ENCODE measurements at regions not wholly inside any gene's neighbourhood (a gene's known extent, or its start where the extent isn't known, plus 50 kb on each side); places are given as distances from the start of the nearest gene placed in this dataset.
"Not testable (repeated sequence)": the region's sequence is repeated elsewhere in the genome, so short reads cannot be mapped to it uniquely, and the experiment has no call there.

DNA sequence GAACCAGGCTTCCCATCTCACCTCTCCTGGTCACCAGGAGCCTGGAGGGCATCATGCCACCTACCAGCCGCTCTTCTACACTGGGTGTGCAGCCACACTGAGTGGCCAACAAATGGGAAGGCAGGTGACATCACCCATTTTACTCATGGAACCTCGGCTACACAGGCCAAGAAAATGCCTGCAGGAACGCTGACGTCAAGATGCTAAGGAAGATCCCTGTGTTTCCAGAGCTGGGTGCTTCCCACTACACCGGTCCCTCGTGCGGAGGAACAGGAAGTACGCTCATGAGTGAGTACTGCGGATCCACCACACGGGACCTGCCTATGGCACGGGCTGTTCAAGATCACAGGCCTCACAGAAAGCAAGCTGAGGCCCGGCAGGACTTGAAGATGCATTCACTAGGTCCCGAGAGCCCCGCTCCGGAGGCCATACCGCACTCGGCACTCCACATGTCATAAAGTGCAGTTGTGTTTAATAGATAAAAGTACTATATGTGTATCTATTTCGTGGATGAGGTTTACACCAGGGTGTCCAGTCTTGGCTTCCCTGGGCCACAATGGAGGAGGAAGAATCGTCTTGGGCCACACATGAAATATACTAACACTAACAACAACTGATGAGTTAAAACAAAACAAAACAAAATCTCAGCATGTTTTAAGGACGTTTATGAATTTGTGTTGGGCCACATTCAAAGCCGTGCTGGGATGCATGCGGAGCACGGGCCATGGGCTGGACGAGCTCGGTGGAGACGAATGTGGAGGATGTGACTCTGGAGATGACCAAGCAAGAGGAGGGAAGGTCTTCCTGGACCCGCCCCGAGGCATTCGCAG, 257.9 kb downstream of the THBS2 start:
- Histone ChIP-seq H3K4me1 (ENCODE audit: control insufficient read depth in 2 of 2, insufficient read depth in 2 of 2, low read length in 2 of 2) (no peaks in the 10 kb centered on the region), H3K27me3 (ENCODE audit: control insufficient read depth in 2 of 2, insufficient read depth in 2 of 2, low read length in 2 of 2) (no peaks in the 10 kb centered on the region), H3K36me3 (ENCODE audit: control insufficient read depth in 2 of 2, insufficient read depth in 2 of 2, low read length in 2 of 2) (no peaks in the 10 kb centered on the region), H3K27ac (ENCODE audit: low read depth in 2 of 2, low read length in 2 of 2) (no peak overlapping the region), H3K9me3 (ENCODE audit: control insufficient read depth in 2 of 2, low read length in 2 of 2) (no peaks in the 10 kb centered on the region), H3K4me3 (ENCODE audit: low read length in 2 of 2) (no peak overlapping the region), H3K9ac (ENCODE audit: low read depth in 1 of 2, low read length in 2 of 2) (no peak overlapping the region)

- Histone ChIP-seq H3K4me1 (ENCODE audit: control insufficient read depth in 2 of 2, insufficient read depth in 2 of 2, low read length in 2 of 2) (no peaks in the 10 kb centered on the region), H3K36me3 (ENCODE audit: control insufficient read depth in 2 of 2, insufficient read depth in 2 of 2, low read length in 2 of 2) (no peaks in the 10 kb centered on the region), H3K27ac (ENCODE audit: low read depth in 2 of 2, low read length in 2 of 2) (no peak overlapping the region), H3K9me3 (ENCODE audit: control insufficient read depth in 2 of 2, low read length in 2 of 2) (no peaks in the 10 kb centered on the region), H3K27me3 (ENCODE audit: control insufficient read depth in 2 of 2, insufficient read depth in 2 of 2, low read length in 2 of 2) (no peaks in the 10 kb centered on the region), H3K9ac (ENCODE audit: low read depth in 1 of 2, low read length in 2 of 2) (no peak overlapping the region), H3K4me3 (ENCODE audit: low read length in 2 of 2) (no peak overlapping the region)
These were observed 258.7 kb downstream of the THBS2 start for GRCh38 chr6:168994956-168995355.

GRCh38 chr6:168992446-168993144, 261.1 kb downstream of the THBS2 start:
- Histone ChIP-seq H3K27ac (ENCODE audit: low read depth in 2 of 2, low read length in 2 of 2) (no peak overlapping the region), H3K27me3 (ENCODE audit: control insufficient read depth in 2 of 2, insufficient read depth in 2 of 2, low read length in 2 of 2) (no peaks in the 10 kb centered on the region), H3K4me1 (ENCODE audit: control insufficient read depth in 2 of 2, insufficient read depth in 2 of 2, low read length in 2 of 2) (no peaks in the 10 kb centered on the region), H3K9me3 (ENCODE audit: control insufficient read depth in 2 of 2, low read length in 2 of 2) (no peaks in the 10 kb centered on the region), H3K36me3 (ENCODE audit: control insufficient read depth in 2 of 2, insufficient read depth in 2 of 2, low read length in 2 of 2) (no peaks in the 10 kb centered on the region), H3K9ac (ENCODE audit: low read depth in 1 of 2, low read length in 2 of 2) (no peak overlapping the region), H3K4me3 (ENCODE audit: low read length in 2 of 2) (no peak overlapping the region)

DNA sequence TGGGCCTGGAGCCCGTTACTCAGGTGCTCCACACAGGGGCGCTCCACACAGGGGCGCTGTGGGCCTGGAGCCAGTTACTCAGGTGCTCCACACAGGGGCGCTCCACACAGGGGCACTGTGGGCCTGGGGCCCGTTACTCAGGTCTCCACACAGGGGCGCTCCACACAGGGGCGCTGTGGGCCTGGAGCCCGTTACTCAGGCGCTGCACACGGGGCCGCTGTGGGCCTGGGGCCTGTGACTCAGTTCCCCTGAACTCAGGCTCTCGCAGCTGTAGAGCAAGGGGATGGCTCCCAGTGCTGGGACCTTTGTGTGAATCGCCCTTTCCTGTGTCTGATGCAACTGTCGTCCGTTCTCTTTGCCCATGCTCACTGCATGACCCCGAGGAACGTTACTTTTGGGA, 262.0 kb downstream of the THBS2 start:
- not testable (repeated sequence) for H3K36me3 ChIP-seq (ENCODE audit: control insufficient read depth in 2 of 2, insufficient read depth in 2 of 2, low read length in 2 of 2); H3K27ac ChIP-seq (ENCODE audit: low read depth in 2 of 2, low read length in 2 of 2)

DNA sequence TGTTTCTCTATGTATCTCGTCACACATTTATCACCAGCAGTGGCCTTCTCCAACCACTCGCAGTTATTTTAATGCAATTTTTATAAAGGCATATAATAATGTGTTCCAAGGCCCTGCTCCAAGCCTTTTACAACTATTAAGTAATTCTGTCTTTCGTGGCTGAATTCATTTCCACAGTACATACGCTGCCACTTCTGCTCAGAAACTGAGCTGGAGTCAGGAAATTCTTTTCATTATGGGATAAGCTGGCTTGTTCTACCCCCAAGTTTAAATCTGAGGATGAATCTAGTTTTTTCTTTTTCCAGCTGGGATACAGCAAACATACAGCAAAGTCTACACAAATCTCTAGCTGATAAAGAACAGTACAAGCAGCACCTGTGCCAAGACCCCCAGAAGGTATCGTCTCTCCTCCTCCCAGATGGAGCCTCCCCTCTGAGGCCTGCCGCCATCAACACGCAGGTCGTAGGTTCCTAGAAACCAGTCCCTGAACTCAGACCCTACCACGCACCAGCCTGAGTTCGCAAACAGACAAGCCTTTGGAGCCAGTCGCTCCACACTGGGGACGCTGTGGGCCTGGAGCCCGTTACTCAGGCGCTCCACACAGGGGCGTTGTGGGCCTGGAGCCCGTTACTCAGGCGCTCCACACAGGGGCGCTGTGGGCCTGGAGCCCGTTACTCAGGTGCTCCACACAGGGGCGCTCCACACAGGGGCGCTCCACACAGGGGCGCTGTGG, 263.5 kb downstream of the THBS2 start:
- Histone ChIP-seq H3K27ac (ENCODE audit: low read depth in 2 of 2, low read length in 2 of 2) (no peak overlapping the region), H3K4me3 (ENCODE audit: low read length in 2 of 2) (no peak overlapping the region), H3K9ac (ENCODE audit: low read depth in 1 of 2, low read length in 2 of 2) (no peak overlapping the region), H3K27me3 (ENCODE audit: control insufficient read depth in 2 of 2, insufficient read depth in 2 of 2, low read length in 2 of 2) (no peaks in the 10 kb centered on the region), H3K4me1 (ENCODE audit: control insufficient read depth in 2 of 2, insufficient read depth in 2 of 2, low read length in 2 of 2) (no peaks in the 10 kb centered on the region), H3K9me3 (ENCODE audit: control insufficient read depth in 2 of 2, low read length in 2 of 2) (no peaks in the 10 kb centered on the region), H3K36me3 (ENCODE audit: control insufficient read depth in 2 of 2, insufficient read depth in 2 of 2, low read length in 2 of 2) (no peaks in the 10 kb centered on the region)

More for the DNA sequence above, 262.0 kb downstream of the THBS2 start:
- H3K27me3 ChIP-seq (ENCODE audit: control insufficient read depth in 2 of 2, insufficient read depth in 2 of 2, low read length in 2 of 2); H3K4me3 ChIP-seq (ENCODE audit: low read length in 2 of 2); H3K9me3 ChIP-seq (ENCODE audit: control insufficient read depth in 2 of 2, low read length in 2 of 2); H3K9ac ChIP-seq (ENCODE audit: low read depth in 1 of 2, low read length in 2 of 2); H3K4me1 ChIP-seq (ENCODE audit: control insufficient read depth in 2 of 2, insufficient read depth in 2 of 2, low read length in 2 of 2): not testable (repeated sequence)

DNA sequence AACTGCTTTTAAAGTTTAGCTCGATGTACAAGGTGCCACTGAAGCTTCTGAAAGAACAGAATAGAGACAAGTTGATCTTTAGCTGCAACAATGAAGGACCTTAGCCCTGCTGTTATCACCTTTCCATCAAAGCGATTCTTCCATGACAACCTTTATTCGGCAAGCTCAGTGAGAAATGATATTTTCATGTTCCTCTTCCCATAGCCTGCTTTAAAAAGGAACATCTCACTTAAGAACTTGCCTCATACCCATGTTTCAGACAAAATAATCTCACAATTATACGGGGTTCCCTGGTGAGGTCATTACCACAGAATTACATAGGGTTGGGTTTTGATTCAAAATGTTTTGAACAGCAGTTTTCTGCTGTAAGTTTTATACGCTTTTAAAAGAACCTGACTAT, 264.2 kb downstream of the THBS2 start:
- Histone ChIP-seq H3K9me3 (ENCODE audit: control insufficient read depth in 2 of 2, low read length in 2 of 2) (no peaks in the 10 kb centered on the region), H3K9ac (ENCODE audit: low read depth in 1 of 2, low read length in 2 of 2) (no peak overlapping the region), H3K27me3 (ENCODE audit: control insufficient read depth in 2 of 2, insufficient read depth in 2 of 2, low read length in 2 of 2) (no peaks in the 10 kb centered on the region), H3K27ac (ENCODE audit: low read depth in 2 of 2, low read length in 2 of 2) (no peak overlapping the region), H3K36me3 (ENCODE audit: control insufficient read depth in 2 of 2, insufficient read depth in 2 of 2, low read length in 2 of 2) (no peaks in the 10 kb centered on the region), H3K4me1 (ENCODE audit: control insufficient read depth in 2 of 2, insufficient read depth in 2 of 2, low read length in 2 of 2) (no peaks in the 10 kb centered on the region), H3K4me3 (ENCODE audit: low read length in 2 of 2) (no peak overlapping the region)

- Histone ChIP-seq H3K27me3 (ENCODE audit: control insufficient read depth in 2 of 2, insufficient read depth in 2 of 2, low read length in 2 of 2) (no peaks in the 10 kb centered on the region), H3K4me3 (ENCODE audit: low read length in 2 of 2) (no peak overlapping the region), H3K4me1 (ENCODE audit: control insufficient read depth in 2 of 2, insufficient read depth in 2 of 2, low read length in 2 of 2) (no peaks in the 10 kb centered on the region), H3K9me3 (ENCODE audit: control insufficient read depth in 2 of 2, low read length in 2 of 2) (no peaks in the 10 kb centered on the region), H3K9ac (ENCODE audit: low read depth in 1 of 2, low read length in 2 of 2) (no peak overlapping the region), H3K36me3 (ENCODE audit: control insufficient read depth in 2 of 2, insufficient read depth in 2 of 2, low read length in 2 of 2) (no peaks in the 10 kb centered on the region), H3K27ac (ENCODE audit: low read depth in 2 of 2, low read length in 2 of 2) (no peak overlapping the region)
These were observed 264.8 kb downstream of the THBS2 start for GRCh38 chr6:168988801-168989200.

DNA sequence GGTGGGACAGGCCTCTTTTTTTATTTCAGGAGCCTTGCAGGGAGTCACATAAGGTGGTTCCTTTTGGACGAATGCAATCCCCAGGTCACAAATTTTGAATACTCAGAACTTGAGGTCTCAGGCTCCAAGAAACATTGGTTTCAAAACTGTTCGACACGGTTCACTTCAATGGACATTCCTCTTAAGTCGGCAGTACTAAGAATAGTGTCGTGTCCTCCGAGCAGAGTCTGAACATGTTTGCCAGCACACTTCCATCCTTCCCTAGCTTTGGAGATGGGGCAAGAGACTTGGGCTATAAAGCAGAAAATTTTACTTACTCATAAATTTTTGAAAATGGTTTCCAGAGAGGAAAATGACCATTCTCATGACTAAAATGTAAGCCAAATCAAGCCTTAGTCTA, 265.4 kb downstream of the THBS2 start:
- Histone ChIP-seq H3K9ac (ENCODE audit: low read depth in 1 of 2, low read length in 2 of 2) (no peak overlapping the region), H3K27ac (ENCODE audit: low read depth in 2 of 2, low read length in 2 of 2) (no peak overlapping the region), H3K4me3 (ENCODE audit: low read length in 2 of 2) (no peak overlapping the region), H3K4me1 (ENCODE audit: control insufficient read depth in 2 of 2, insufficient read depth in 2 of 2, low read length in 2 of 2) (no peaks in the 10 kb centered on the region), H3K9me3 (ENCODE audit: control insufficient read depth in 2 of 2, low read length in 2 of 2) (no peaks in the 10 kb centered on the region), H3K36me3 (ENCODE audit: control insufficient read depth in 2 of 2, insufficient read depth in 2 of 2, low read length in 2 of 2) (no peaks in the 10 kb centered on the region), H3K27me3 (ENCODE audit: control insufficient read depth in 2 of 2, insufficient read depth in 2 of 2, low read length in 2 of 2) (no peaks in the 10 kb centered on the region)

DNA sequence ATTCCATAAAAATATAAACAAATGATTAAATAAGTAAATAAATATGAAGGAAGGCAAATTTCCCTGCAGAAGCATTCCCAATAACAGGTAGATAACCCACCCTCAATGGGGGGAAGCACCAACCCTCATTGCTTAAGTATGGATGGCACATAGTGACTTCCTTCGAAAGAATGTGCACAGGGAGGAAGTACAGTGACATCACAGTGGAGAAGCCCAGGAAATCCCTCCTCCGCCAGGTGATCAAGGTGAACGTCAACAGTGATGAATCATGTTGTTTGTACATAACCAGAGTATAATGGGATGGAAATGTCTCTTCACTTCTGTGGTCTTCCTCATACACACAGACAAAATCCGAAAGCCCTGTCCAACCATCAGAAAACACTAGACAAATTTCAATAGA, 267.9 kb downstream of the THBS2 start:
- H3K4me3 ChIP-seq (ENCODE audit: low read length in 2 of 2), result no peak overlapping the region
- no peak overlapping the region for H3K9ac ChIP-seq (ENCODE audit: low read depth in 1 of 2, low read length in 2 of 2)
- no peaks in the 10 kb centered on the region for H3K27me3 ChIP-seq (ENCODE audit: control insufficient read depth in 2 of 2, insufficient read depth in 2 of 2, low read length in 2 of 2)
- H3K36me3 ChIP-seq (ENCODE audit: control insufficient read depth in 2 of 2, insufficient read depth in 2 of 2, low read length in 2 of 2), result no peaks in the 10 kb centered on the region
- no peaks in the 10 kb centered on the region for H3K9me3 ChIP-seq (ENCODE audit: control insufficient read depth in 2 of 2, low read length in 2 of 2)
- no peaks in the 10 kb centered on the region for H3K4me1 ChIP-seq (ENCODE audit: control insufficient read depth in 2 of 2, insufficient read depth in 2 of 2, low read length in 2 of 2)
- no peak overlapping the region for H3K27ac ChIP-seq (ENCODE audit: low read depth in 2 of 2, low read length in 2 of 2)

DNA sequence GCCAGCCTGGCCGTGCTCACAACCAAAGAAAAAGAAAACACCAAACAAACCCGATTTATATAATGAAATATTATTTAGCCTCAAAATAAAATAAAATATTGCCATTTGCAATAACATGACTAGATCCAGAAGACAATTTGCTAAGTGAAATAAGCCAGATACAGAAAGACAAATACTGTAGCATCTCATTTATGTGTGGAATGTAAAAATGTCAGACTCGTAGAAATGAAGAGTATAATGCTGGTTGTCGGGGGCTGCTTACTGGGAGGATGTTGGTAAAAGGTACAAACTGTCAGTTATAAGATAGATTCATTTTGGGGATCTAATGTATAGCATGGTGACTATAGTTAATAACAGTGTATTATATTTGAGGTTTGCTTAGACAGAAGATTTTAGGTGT, 269.7 kb downstream of the THBS2 start:
- Histone ChIP-seq H3K4me3 (ENCODE audit: low read length in 2 of 2) (no peak overlapping the region), H3K27me3 (ENCODE audit: control insufficient read depth in 2 of 2, insufficient read depth in 2 of 2, low read length in 2 of 2) (no peaks in the 10 kb centered on the region), H3K27ac (ENCODE audit: low read depth in 2 of 2, low read length in 2 of 2) (no peak overlapping the region), H3K36me3 (ENCODE audit: control insufficient read depth in 2 of 2, insufficient read depth in 2 of 2, low read length in 2 of 2) (no peaks in the 10 kb centered on the region), H3K9me3 (ENCODE audit: control insufficient read depth in 2 of 2, low read length in 2 of 2) (peaks cover 0 to 4% of the 10 kb centered on the region in 2 donors), H3K4me1 (ENCODE audit: control insufficient read depth in 2 of 2, insufficient read depth in 2 of 2, low read length in 2 of 2) (no peaks in the 10 kb centered on the region), H3K9ac (ENCODE audit: low read depth in 1 of 2, low read length in 2 of 2) (no peak overlapping the region)
